H1 (cell line): ENCODE measurements at regions not wholly inside any gene's neighbourhood (a gene's known extent, or its start where the extent isn't known, plus 50 kb on each side); places are given as distances from the start of the nearest gene placed in this dataset.
A peak's percentile ranks its signal among the peaks of the same experiment; 100 is the strongest.

ENCODE experiments used
- CTCF ChIA-PET: fragments of 300-600 bp; sonication (Branson Sonifier 250); formaldehyde crosslinking; loops from one replicate; lab custom pipeline; 2021; ENCODE audit not compliant: partially characterized antibody; lab: Charles Lee
- POLR2A ChIA-PET: fragments of 300-600 bp; sonication (Branson Sonifier 250); formaldehyde crosslinking; loops from one replicate; lab custom pipeline; 2021; ENCODE audit warnings: inconsistent platforms; ENCODE audit not compliant: partially characterized antibody; lab: Charles Lee
- DNase-seq, 2 experiments: peaks; one replicate each; pipeline versions ENCODE4 v3.0.0 to v3.0.0-alpha.2; 2010 to 2022; ENCODE audit warnings: low spot score in 2 of 2, low read depth in 1 of 2, mixed read lengths in 1 of 2
- FAIRE-seq: peaks from 2 replicates; lab custom pipeline; 2011; peaks lifted over from hg19 to GRCh38; lab: Jason Lieb, UNC
- H2AFZ ChIP-seq: 2 replicates; pipeline ENCODE4 v1.8.1; 2012; ENCODE audit warnings: low read length, inconsistent platforms
- H2AK5ac ChIP-seq: 2 replicates; pipeline ENCODE4 v1.6.1; 2013; ENCODE audit warnings: low read depth, low read length
- H2BK120ac ChIP-seq: replicated peaks from 2 replicates; pipeline ENCODE3; 2013; ENCODE audit warnings: low read depth, low read length, inconsistent platforms
- H2BK12ac ChIP-seq: 2 replicates; pipeline ENCODE4 v1.6.1; 2013; ENCODE audit warnings: low read depth, low read length
- H2BK15ac ChIP-seq: 2 replicates; pipeline ENCODE4 v1.6.1; 2013; ENCODE audit warnings: low read length
- H2BK20ac ChIP-seq: 2 replicates; pipeline ENCODE4 v1.6.1; 2013; ENCODE audit warnings: low read length
- H2BK5ac ChIP-seq: 2 replicates; pipeline ENCODE4 v1.6.1; 2013; ENCODE audit warnings: low read depth, low read length
- H3K14ac ChIP-seq: 2 replicates; pipeline ENCODE4 v1.6.1; 2013; ENCODE audit warnings: inconsistent platforms; ENCODE audit not compliant: insufficient read length
- H3K18ac ChIP-seq: 2 replicates; pipeline ENCODE4 v1.6.1; 2013; ENCODE audit warnings: low read length; ENCODE audit errors: extremely low read depth
- H3K23ac ChIP-seq: 2 replicates; pipeline ENCODE4 v1.6.1; 2013; ENCODE audit warnings: inconsistent platforms; ENCODE audit not compliant: insufficient read length
- H3K23me2 ChIP-seq: 2 replicates; pipeline ENCODE4 v1.6.1; 2013; ENCODE audit warnings: low read depth, low read length
- H3K27ac ChIP-seq: 2 replicates; pipeline ENCODE4 v1.6.1; 2011; ENCODE audit warnings: low read depth, low read length, inconsistent platforms
- H3K27me3 ChIP-seq, 4 experiments: replicated peaks in 1 of 4; 1 replicate in 1 of 4; 2 replicates in 3 of 4; pipeline versions ENCODE4 v1.6.1 to v1.8.1; 2011 to 2013; ENCODE audit warnings: low read length in 3 of 4, mild to moderate bottlenecking in 3 of 4, inconsistent platforms in 2 of 4, mixed read lengths in 2 of 4, moderate library complexity in 1 of 4; ENCODE audit not compliant: control insufficient read depth in 3 of 4, insufficient read depth in 3 of 4; ENCODE audit errors: extremely low read depth in 1 of 4
- H3K36me3 ChIP-seq, 4 experiments: 2 replicates each; pipeline versions ENCODE4 v1.6.1 to v1.8.1; 2011 to 2013; ENCODE audit warnings: mild to moderate bottlenecking in 4 of 4, low read length in 3 of 4, moderate library complexity in 2 of 4, control low read depth in 1 of 4, inconsistent platforms in 1 of 4; ENCODE audit not compliant: insufficient read depth in 4 of 4, control insufficient read depth in 2 of 4
- H3K4ac ChIP-seq: replicated peaks from 2 replicates; pipeline ENCODE3; 2013; ENCODE audit warnings: low read length, low read depth, mixed read lengths, inconsistent platforms; ENCODE audit not compliant: insufficient read length
- H3K4me1 ChIP-seq, 4 experiments: replicated peaks in 1 of 4; 1 replicate in 1 of 4; 2 replicates in 3 of 4; pipeline versions ENCODE4 v1.6.1 to v1.8.1; 2011 to 2013; ENCODE audit warnings: low read length in 3 of 4, inconsistent platforms in 2 of 4, mixed read lengths in 1 of 4; ENCODE audit not compliant: insufficient read depth in 4 of 4, control insufficient read depth in 3 of 4
- H3K4me2 ChIP-seq, 2 experiments: 2 replicates each; pipeline versions ENCODE4 v1.6.1 to v1.8.1; 2011 to 2013; ENCODE audit warnings: low read depth in 2 of 2, low read length in 2 of 2, control low read depth in 1 of 2, inconsistent platforms in 1 of 2, mild to moderate bottlenecking in 1 of 2; ENCODE audit not compliant: insufficient read depth in 1 of 2
- H3K4me3 ChIP-seq, 4 experiments: fragments of 200-600, 300-600 bp in 1 of 4; sonication (generic), shearing (Covaris generic), sonication (Bioruptor Twin) in 1 of 4; 2 replicates each; pipeline versions ENCODE4 v1.5.1 to v1.8.1; 2011 to 2016; ENCODE audit warnings: low read length in 4 of 4, low read depth in 3 of 4, control low read depth in 2 of 4, inconsistent platforms in 2 of 4, mild to moderate bottlenecking in 2 of 4, mixed read lengths in 1 of 4, moderate library complexity in 1 of 4; ENCODE audit not compliant: insufficient read depth in 2 of 4; ENCODE audit errors: extremely low read depth in 1 of 4
- H3K56ac ChIP-seq: replicated peaks from 2 replicates; pipeline ENCODE3; 2013; ENCODE audit warnings: low read depth, mild to moderate bottlenecking, mixed read lengths, low read length, inconsistent platforms; ENCODE audit not compliant: insufficient read length
- H3K79me1 ChIP-seq: 2 replicates; pipeline ENCODE4 v1.6.1; 2013; ENCODE audit warnings: low read depth, low read length, control low read depth
- H3K79me2 ChIP-seq, 2 experiments: 2 replicates each; pipeline versions ENCODE4 v1.6.1 to v1.8.1; 2012 to 2013; ENCODE audit warnings: low read length in 2 of 2, mild to moderate bottlenecking in 2 of 2, inconsistent platforms in 1 of 2; ENCODE audit not compliant: insufficient read depth in 2 of 2, control insufficient read depth in 1 of 2
- H3K9ac ChIP-seq, 4 experiments: replicated peaks in 1 of 4; 1 replicate in 1 of 4; 2 replicates in 3 of 4; pipeline versions ENCODE4 v1.6.1 to v1.8.1; 2011 to 2013; ENCODE audit warnings: low read depth in 3 of 4, low read length in 3 of 4, control low read depth in 2 of 4, mild to moderate bottlenecking in 2 of 4, moderate library complexity in 2 of 4, inconsistent platforms in 1 of 4; ENCODE audit errors: extremely low read depth in 1 of 4
- H3K9me3 ChIP-seq, 2 experiments: 2 replicates each; pipeline versions ENCODE4 v1.6.1 to v1.8.1; 2012 to 2013; ENCODE audit warnings: mild to moderate bottlenecking in 2 of 2, moderate library complexity in 2 of 2, control low read depth in 1 of 2, inconsistent platforms in 1 of 2, low read depth in 1 of 2, low read length in 1 of 2, mixed read lengths in 1 of 2; ENCODE audit not compliant: insufficient read depth in 2 of 2
- H4K20me1 ChIP-seq, 2 experiments: replicated peaks in 1 of 2; 2 replicates each; pipeline versions ENCODE3 to v1.8.1; 2011 to 2013; ENCODE audit warnings: inconsistent platforms in 2 of 2, low read length in 2 of 2, mild to moderate bottlenecking in 1 of 2; ENCODE audit not compliant: insufficient read depth in 2 of 2, control insufficient read depth in 1 of 2
- H4K5ac ChIP-seq: 2 replicates; pipeline ENCODE4 v1.6.1; 2013; ENCODE audit warnings: low read length, low read depth, mixed read lengths, inconsistent platforms; ENCODE audit not compliant: insufficient read length
- H4K8ac ChIP-seq: 2 replicates; pipeline ENCODE4 v1.8.0; 2013; ENCODE audit warnings: mild to moderate bottlenecking, moderate library complexity, low read length, inconsistent platforms; ENCODE audit not compliant: insufficient read depth; ENCODE audit errors: extremely low read depth
- H4K91ac ChIP-seq: replicated peaks from 2 replicates; pipeline ENCODE3; 2013; ENCODE audit warnings: low read length, mixed read lengths, inconsistent platforms; ENCODE audit not compliant: insufficient read length
- BACH1 ChIP-seq: IDR thresholded peaks from 2 replicates; pipeline ENCODE4 v1.6.1; 2012; ENCODE audit warnings: low read length, improper control_type of control experiment
- CBX5 ChIP-seq: fragments of 300-800, 300-1000 bp; sonication (generic); IDR thresholded peaks from 2 replicates; pipeline ENCODE4 v1.7.1; 2016; ENCODE audit warnings: antibody characterized with exemption, low read length, low read depth
- CHD1 ChIP-seq: IDR thresholded peaks from 2 replicates; pipeline ENCODE4 v1.6.1; 2012; ENCODE audit warnings: low read depth, low read length, improper control_type of control experiment
- CTBP2 ChIP-seq: IDR thresholded peaks from 2 replicates; pipeline ENCODE4 v1.7.0; 2011; ENCODE audit warnings: borderline replicate concordance, mild to moderate bottlenecking, moderate library complexity, mixed read lengths, low read length; ENCODE audit not compliant: insufficient read depth, insufficient read length
- HDAC2 ChIP-seq, 2 experiments: fragments of 300-600 bp in 1 of 2; sonication (generic) in 1 of 2; IDR thresholded peaks; 2 replicates each; pipeline ENCODE4 v1.6.1; 2011 to 2012; ENCODE audit warnings: low read depth in 2 of 2, low read length in 2 of 2, mild to moderate bottlenecking in 2 of 2, moderate library complexity in 2 of 2, borderline replicate concordance in 1 of 2, inconsistent platforms in 1 of 2
- HDAC6 ChIP-seq: IDR thresholded peaks from one replicate; pipeline ENCODE4 v1.7.1; 2012; ENCODE audit warnings: low read depth, mild to moderate bottlenecking, inconsistent platforms, low read length, moderate library complexity
- NANOG ChIP-seq: IDR thresholded peaks from 2 replicates; pipeline ENCODE4 v1.6.1; 2011; ENCODE audit warnings: low read length, low read depth, mild to moderate bottlenecking, inconsistent platforms; ENCODE audit not compliant: insufficient read depth, poor library complexity, severe bottlenecking
- RNF2 ChIP-seq: fragments of 200-900, 300-1000 bp; sonication (generic); IDR thresholded peaks from 2 replicates; pipeline ENCODE4 v1.7.1; 2016; ENCODE audit warnings: borderline replicate concordance, low read depth, mild to moderate bottlenecking, antibody characterized with exemption, low read length; ENCODE audit not compliant: poor library complexity, severe bottlenecking; ENCODE audit errors: missing control alignments
- SRF ChIP-seq: IDR thresholded peaks from 2 replicates; pipeline ENCODE4 v1.6.1; 2011; ENCODE audit warnings: mild to moderate bottlenecking, low read depth, low read length, moderate library complexity
- TAF7 ChIP-seq: optimal IDR thresholded peaks from 2 replicates; pipeline ENCODE3; 2011; ENCODE audit warnings: low read depth, mild to moderate bottlenecking, inconsistent platforms, low read length, moderate library complexity, borderline replicate concordance
- TCF12 ChIP-seq: IDR thresholded peaks from 2 replicates; pipeline ENCODE4 v1.6.1; 2011; ENCODE audit warnings: low read depth, mild to moderate bottlenecking, low read length
- ZNF274 ChIP-seq: IDR thresholded peaks from 2 replicates; pipeline ENCODE4 v1.7.0; 2012; ENCODE audit warnings: low read length, borderline replicate concordance; ENCODE audit errors: extremely low read depth
- WGBS, 2 experiments: shearing (Covaris generic) in 1 of 2; methylation state at CpG; one replicate each; pipeline versions ENCODE4 v1.1.6 to v1.1.7; 2013 to 2015; ENCODE audit warnings: low lambda C conversion rate in 2 of 2, mixed read lengths in 2 of 2, inconsistent platforms in 1 of 2, low coverage in 1 of 2, missing lambda C conversion rate in 1 of 2; ENCODE audit not compliant: insufficient replicate concordance in 2 of 2, insufficient coverage in 1 of 2, insufficient read length in 1 of 2; ENCODE audit errors: extremely low coverage in 1 of 2, missing lambda C conversion rate in 1 of 2; 5-methylcytosine and 5-hydroxymethylcytosine counted together
- TF ChIP-seq, protein P1 (sequence below): IDR thresholded peaks from 2 replicates; pipeline ENCODE4 v1.6.1; 2011; ENCODE audit warnings: low read depth, mild to moderate bottlenecking, low read length; ENCODE audit not compliant: insufficient read depth

DNA sequence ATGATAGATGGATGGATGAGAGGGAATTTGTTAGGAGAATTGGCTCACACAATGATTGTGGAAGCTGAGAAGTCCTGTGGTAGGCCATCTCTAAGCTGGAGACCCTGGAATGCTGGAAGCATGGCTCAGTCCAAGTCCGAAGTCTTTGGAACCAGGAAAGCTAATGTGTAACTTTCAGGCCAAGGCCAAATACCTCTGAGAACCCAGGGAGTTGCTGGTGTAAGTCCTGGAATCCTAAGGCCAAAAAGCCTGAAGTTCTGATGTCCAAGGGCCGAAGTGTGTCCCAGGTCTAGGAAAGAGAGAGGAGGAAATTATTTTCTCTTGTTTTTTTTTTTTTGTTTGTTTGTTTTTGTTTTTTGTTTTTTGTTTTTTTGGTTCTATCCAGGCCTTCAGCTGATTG is 492.2 kb upstream of the GCFC2 start:
- Histone ChIP-seq H2AFZ (peak overlapping the region; percentile 65; the same call in 1 of the 2 replicates), H3K14ac (no peak overlapping the region), H4K20me1 (no peaks in the 10 kb centered on the region), H3K56ac (no peak overlapping the region), H3K4me2 (no peak overlapping the region), H3K9ac (no peak overlapping the region), H3K27me3 (no peaks in the 10 kb centered on the region), H3K4ac (no peak overlapping the region), H3K79me2 (no peaks in the 10 kb centered on the region), H4K91ac (no peak overlapping the region), H2BK12ac (no peak overlapping the region), H3K4me3 (no peak overlapping the region), H2AK5ac (no peak overlapping the region), H2BK5ac (no peak overlapping the region), H4K5ac (no peak overlapping the region), H3K23me2 (no peaks in the 10 kb centered on the region), H3K9me3 (no peaks in the 10 kb centered on the region), H3K18ac (no peak overlapping the region), H2BK15ac (no peak overlapping the region), H4K8ac (no peak overlapping the region), H3K27ac (no peak overlapping the region), H3K4me1 (peaks cover 0 to 3% (median 0%) of the 10 kb centered on the region in 4 experiments; a peak in 1 of 7 replicates), H3K79me1 (no peaks in the 10 kb centered on the region), H3K23ac (no peak overlapping the region), H3K36me3 (no peaks in the 10 kb centered on the region), H2BK120ac (no peak overlapping the region), H2BK20ac (no peak overlapping the region)
- CTCF ChIA-PET: no interaction called here
- DNase-seq (no peak), FAIRE-seq (no peak)
- POLR2A ChIA-PET: no interaction called here
- 83% methylated on average over 2 of the region's 2 CpGs; no CpG with 5 or more reads in 1 of the 2 experiments for WGBS, 2 experiments
- TF ChIP-seq RNF2 (no peak), BACH1 (no peak), ZNF274 (no peak), HDAC2 (IDR thresholded peaks at IDR 0.05; ENCODE audit: borderline replicate concordance in 1 of 2, low read depth in 2 of 2, low read length in 2 of 2) (no peak), CBX5 (no peak), NANOG (no peak), TAF7 (no peak), CHD1 (no peak), TCF12 (no peak), CTBP2 (no peak), HDAC6 (no peak), SRF (no peak)
- TF ChIP-seq, protein P1, sequence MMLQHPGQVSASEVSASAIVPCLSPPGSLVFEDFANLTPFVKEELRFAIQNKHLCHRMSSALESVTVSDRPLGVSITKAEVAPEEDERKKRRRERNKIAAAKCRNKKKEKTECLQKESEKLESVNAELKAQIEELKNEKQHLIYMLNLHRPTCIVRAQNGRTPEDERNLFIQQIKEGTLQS: no peak
